Omental fat pad (tissue), 3 donors: ENCODE measurements at regions not wholly inside any gene's neighbourhood (a gene's known extent, or its start where the extent isn't known, plus 50 kb on each side); places are given as distances from the start of the nearest gene placed in this dataset.

Experiments
- ATAC-seq: fragments of 150-250 bp; one replicate; pipeline ENCODE4 v1.9.1; 2016; ENCODE audit warnings: mild to moderate bottlenecking, moderate library complexity; ENCODE audit not compliant: low FRiP score
- DNase-seq: peaks from one replicate; pipeline ENCODE4 v3.0.0-alpha.2; 2019; ENCODE audit warnings: low spot score
- TF ChIP-seq, protein P1 (sequence below), 3 donors: fragments of 450-650 bp; IDR thresholded peaks; one replicate each; pipeline ENCODE4 v1.5.1; 2016 to 2017; ENCODE audit warnings: antibody characterized with exemption in 3 of 3, mild to moderate bottlenecking in 3 of 3, moderate library complexity in 2 of 3

DNA sequence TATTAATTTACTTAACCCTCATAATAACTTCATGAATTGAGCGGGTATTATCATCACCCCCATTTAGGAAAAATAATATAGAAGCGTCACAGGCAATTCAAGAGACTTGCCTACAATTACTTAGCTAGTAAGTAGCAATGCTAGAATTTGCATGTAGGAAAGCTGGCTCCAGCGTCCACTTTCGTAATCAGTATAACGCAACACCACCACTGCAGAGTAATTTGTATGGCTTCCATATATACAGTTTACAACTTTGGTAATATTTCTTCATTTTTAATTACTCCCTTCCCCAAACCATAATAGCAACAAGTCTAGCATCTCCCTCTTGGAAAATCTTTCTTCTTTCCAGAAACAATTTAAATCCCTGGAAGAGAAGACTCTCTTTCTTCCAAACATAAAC lies 89.9 kb upstream of the OR5AK2 start:
- TF ChIP-seq, protein P1, sequence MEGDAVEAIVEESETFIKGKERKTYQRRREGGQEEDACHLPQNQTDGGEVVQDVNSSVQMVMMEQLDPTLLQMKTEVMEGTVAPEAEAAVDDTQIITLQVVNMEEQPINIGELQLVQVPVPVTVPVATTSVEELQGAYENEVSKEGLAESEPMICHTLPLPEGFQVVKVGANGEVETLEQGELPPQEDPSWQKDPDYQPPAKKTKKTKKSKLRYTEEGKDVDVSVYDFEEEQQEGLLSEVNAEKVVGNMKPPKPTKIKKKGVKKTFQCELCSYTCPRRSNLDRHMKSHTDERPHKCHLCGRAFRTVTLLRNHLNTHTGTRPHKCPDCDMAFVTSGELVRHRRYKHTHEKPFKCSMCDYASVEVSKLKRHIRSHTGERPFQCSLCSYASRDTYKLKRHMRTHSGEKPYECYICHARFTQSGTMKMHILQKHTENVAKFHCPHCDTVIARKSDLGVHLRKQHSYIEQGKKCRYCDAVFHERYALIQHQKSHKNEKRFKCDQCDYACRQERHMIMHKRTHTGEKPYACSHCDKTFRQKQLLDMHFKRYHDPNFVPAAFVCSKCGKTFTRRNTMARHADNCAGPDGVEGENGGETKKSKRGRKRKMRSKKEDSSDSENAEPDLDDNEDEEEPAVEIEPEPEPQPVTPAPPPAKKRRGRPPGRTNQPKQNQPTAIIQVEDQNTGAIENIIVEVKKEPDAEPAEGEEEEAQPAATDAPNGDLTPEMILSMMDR (IDR thresholded peaks at IDR 0.05): no peak
- DNase-seq (no peak), ATAC-seq (no peak)

DNA sequence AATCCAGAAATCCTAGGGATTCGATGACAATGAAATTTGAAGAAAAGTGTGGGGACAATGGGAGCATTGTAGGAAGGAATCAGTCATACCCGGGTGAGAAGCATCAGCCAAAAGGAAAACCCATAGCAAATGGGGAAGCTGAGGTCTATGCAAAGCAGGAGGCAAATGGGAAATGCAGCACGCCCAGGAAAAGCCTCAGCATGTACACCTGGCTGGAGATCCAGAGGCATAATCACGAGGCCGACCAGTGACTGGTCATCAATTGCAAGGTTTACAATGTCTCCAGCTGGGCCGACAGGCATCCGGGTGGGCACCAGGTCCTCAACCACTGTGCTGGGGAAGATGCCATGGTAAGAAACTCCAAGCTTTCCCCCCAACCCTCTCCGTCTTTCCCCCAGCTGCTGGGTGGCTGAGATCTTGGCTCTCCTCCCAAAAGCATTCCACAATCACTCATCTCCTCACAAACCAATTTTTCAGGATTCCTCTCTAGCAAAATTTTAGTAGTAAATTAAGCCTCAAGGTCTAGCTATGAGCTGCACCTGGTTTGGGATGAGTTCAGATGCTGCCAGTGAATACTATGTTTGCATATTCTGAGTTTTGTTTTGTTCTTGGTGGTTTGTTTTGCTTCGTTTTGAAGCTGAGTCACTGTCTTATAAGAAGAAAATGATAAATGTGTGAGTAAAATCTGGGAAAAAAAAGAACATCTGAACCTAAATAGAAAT lies 98.0 kb upstream of the OR5AK2 start:
- ATAC-seq (no peak), DNase-seq (no peak)
- TF ChIP-seq, protein P1 (IDR thresholded peaks at IDR 0.05): no peak

DNA sequence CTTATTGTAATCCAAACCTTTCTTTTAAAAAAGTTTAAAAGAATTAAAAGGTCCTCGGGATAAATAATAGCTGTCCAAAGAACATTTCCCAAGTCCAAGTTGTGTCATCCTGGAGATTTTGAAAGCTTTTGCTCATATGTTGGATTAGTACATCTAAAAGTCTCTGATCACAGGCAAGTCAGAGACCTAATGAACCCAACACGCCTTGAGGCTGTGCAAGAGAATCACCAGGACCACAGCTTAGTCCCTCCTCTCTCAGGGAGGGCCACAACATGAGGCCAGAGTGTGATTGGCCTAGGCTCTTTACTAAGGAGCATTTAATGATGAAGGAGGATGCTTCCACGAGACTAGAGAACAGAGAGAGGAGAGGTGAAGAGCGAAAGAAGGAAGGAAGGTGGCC lies 98.7 kb upstream of the OR5AK2 start:
- DNase-seq (no peak), ATAC-seq (no peak)
- TF ChIP-seq, protein P1 (IDR thresholded peaks at IDR 0.05): no peak

DNA sequence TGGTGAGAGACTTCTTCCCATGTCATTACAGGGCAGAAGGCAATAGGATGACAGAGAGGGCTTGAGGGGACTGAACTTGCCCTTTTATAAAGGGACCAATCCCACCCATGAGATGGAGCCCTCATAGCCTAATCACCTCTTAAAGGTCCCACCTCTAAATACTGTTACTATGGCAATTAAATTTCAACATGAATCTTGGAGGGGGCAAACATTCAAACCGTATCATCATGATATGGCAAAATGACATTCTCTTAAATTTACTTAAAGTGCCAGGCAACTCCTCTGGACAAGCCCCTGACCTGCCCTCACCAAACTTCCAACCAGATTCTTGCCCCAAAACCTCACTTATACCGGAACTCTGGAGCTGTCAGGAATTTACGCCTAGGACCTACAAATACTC lies 100.8 kb upstream of the OR5AK2 start:
- TF ChIP-seq, protein P1 (IDR thresholded peaks at IDR 0.05): no peak
- no peak for ATAC-seq
- no peak for DNase-seq

DNA sequence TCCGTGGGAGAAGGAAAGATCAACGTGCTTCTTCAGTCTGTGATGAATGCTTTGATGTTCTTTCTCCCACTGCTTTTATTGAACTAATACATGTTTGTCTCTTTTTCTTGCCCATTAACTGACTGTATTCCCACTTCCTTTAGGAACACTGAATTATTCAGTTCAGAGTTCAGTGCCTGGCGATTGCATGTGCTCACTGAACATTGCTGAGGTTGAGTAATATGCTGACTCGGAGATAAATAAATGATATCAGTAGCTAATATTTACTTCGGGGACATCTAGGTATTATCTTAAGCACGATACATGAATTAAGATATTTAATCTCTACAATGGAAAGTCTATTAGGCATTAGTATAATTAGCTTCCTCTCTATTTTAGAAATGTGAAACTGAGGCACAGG lies 102.3 kb upstream of the OR5AK2 start:
- ATAC-seq (no peak), DNase-seq (no peak)
- TF ChIP-seq, protein P1 (IDR thresholded peaks at IDR 0.05): no peak

DNA sequence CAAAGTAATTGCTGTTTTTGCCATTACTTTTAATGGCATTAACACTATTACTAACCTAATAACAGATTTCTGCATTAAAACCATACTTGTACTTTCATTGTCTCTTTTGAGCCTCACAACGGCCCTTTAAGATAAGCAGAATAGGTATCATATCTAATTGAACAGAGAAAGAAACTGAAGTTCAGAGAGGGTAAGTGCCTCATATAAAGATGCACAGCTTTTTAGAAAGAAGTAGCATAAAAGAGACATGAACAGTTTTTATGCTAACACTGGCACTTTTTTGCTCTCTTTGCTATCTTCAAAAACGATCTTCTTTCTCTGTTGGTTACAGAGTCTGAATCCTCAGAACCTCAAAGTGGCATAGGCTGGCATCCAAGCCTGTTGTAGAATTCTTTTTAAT lies 102.9 kb upstream of the OR5AK2 start:
- DNase-seq: no peak
- TF ChIP-seq, protein P1 (IDR thresholded peaks at IDR 0.05): no peak
- ATAC-seq: no peak

DNA sequence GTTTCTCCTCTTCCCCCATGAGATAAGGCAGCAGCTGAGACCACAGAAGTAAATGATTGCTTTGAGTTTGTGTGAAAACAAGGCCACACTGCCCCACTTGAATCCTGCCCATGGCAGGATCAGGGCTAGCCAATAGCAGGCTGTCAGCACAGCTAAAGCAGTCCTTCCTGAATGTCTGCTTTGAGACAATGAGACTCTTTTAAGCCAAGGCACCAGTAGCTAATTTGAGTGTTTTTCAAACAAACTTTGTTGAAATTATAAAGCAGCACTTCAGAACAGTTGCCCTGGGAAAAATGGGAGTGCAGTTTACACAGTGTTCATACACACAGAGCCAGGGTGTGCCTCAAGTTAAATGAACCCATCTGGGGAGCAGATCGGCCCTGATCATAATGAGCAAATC lies 103.5 kb upstream of the OR5AK2 start:
- TF ChIP-seq, protein P1 (IDR thresholded peaks at IDR 0.05): no peak
- no peak for ATAC-seq
- DNase-seq: no peak
